Neutrophil (primary cell): ENCODE measurements at regions not wholly inside any gene's neighbourhood (a gene's known extent, or its start where the extent isn't known, plus 50 kb on each side); places are given as distances from the start of the nearest gene placed in this dataset.
A peak's percentile ranks its signal among the peaks of the same experiment; 100 is the strongest.

Experiments used
- H3K27ac ChIP-seq: fragments of 200-600 bp; sonication (generic); 2 replicates; pipeline ENCODE4 v1.5.1; 2016; ENCODE audit warnings: mild to moderate bottlenecking, moderate library complexity
- H3K27me3 ChIP-seq: fragments of 200-600 bp; sonication (generic); 2 replicates; pipeline ENCODE4 v1.6.0; 2016; ENCODE audit warnings: mild to moderate bottlenecking
- H3K36me3 ChIP-seq: fragments of 200-600 bp; sonication (generic); 2 replicates; pipeline ENCODE4 v1.5.1; 2017
- H3K4me1 ChIP-seq, 2 experiments: fragments of 200-600 bp in 1 of 2; sonication (generic) in 1 of 2; 1 replicate in 1 of 2; 2 replicates in 1 of 2; pipeline versions ENCODE4 v1.5.1 to v1.6.1; 2013 to 2016; ENCODE audit warnings: low read depth in 1 of 2, low read length in 1 of 2, mild to moderate bottlenecking in 1 of 2, moderate library complexity in 1 of 2; ENCODE audit not compliant: control insufficient read depth in 1 of 2, insufficient read depth in 1 of 2
- H3K4me3 ChIP-seq, 2 experiments: fragments of 200-600 bp in 1 of 2; sonication (generic) in 1 of 2; 1 replicate in 1 of 2; 2 replicates in 1 of 2; pipeline ENCODE4 v1.5.1; 2013 to 2016; ENCODE audit warnings: low read depth in 1 of 2, low read length in 1 of 2, mild to moderate bottlenecking in 1 of 2, moderate library complexity in 1 of 2
- H3K9me3 ChIP-seq: fragments of 200-600 bp; sonication (generic); 2 replicates; pipeline ENCODE4 v1.5.1; 2016
- TF ChIP-seq, protein P1 (sequence below): fragments of 200-600 bp; sonication (generic); IDR thresholded peaks from 2 replicates; pipeline ENCODE4 v1.5.1; 2016; ENCODE audit warnings: antibody characterized with exemption

DNA sequence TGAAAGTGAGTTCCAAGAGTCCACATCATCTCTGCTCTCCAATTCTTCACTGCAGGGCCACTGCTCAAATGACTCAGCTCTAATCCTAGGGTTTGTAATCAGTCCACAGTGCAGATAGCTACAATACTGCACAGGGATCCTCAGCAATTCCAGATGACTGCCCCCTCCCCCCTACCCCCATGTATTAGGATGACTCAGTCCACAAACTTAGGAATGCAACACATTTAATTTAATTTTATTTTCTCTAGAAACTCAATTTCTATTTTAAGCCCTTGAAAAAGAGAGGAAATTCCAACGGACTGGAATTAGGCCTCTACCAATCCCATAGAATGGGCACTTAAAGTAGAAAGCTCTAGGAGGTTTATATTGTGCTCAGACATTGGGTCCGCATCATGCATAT is 173.8 kb upstream of the SOX21 start:
- no peaks in the 10 kb centered on the region for H3K27me3 ChIP-seq
- no peak overlapping the region for H3K4me3 ChIP-seq
- TF ChIP-seq, protein P1, sequence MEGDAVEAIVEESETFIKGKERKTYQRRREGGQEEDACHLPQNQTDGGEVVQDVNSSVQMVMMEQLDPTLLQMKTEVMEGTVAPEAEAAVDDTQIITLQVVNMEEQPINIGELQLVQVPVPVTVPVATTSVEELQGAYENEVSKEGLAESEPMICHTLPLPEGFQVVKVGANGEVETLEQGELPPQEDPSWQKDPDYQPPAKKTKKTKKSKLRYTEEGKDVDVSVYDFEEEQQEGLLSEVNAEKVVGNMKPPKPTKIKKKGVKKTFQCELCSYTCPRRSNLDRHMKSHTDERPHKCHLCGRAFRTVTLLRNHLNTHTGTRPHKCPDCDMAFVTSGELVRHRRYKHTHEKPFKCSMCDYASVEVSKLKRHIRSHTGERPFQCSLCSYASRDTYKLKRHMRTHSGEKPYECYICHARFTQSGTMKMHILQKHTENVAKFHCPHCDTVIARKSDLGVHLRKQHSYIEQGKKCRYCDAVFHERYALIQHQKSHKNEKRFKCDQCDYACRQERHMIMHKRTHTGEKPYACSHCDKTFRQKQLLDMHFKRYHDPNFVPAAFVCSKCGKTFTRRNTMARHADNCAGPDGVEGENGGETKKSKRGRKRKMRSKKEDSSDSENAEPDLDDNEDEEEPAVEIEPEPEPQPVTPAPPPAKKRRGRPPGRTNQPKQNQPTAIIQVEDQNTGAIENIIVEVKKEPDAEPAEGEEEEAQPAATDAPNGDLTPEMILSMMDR, result no peak
- no peaks in the 10 kb centered on the region for H3K4me1 ChIP-seq
- no peaks in the 10 kb centered on the region for H3K9me3 ChIP-seq
- no peaks in the 10 kb centered on the region for H3K36me3 ChIP-seq
- no peak overlapping the region for H3K27ac ChIP-seq

DNA sequence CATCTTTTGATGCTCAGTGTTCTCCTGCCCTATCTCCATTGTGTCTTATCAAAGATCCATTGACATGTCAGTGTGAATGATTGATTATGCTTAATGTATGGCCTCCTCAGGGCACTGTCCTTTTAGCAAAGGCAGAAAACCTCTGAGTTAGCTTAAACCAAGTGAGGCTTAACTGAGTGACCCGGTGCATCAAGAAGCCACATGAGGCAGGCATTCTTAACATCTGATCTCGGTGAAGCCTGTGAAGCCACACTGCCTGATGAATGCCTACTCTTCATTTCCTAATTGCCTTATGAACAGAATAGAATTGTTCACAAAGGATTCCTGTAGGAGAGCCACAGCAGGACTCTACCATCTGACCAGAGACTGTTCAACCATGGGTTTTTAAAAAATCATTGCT is 168.1 kb upstream of the SOX21 start:
- Histone ChIP-seq H3K9me3 (no peaks in the 10 kb centered on the region), H3K36me3 (no peaks in the 10 kb centered on the region), H3K27ac (no peak overlapping the region), H3K4me1 (no peaks in the 10 kb centered on the region), H3K4me3 (no peak overlapping the region), H3K27me3 (no peaks in the 10 kb centered on the region)
- TF ChIP-seq, protein P1, result no peak

DNA sequence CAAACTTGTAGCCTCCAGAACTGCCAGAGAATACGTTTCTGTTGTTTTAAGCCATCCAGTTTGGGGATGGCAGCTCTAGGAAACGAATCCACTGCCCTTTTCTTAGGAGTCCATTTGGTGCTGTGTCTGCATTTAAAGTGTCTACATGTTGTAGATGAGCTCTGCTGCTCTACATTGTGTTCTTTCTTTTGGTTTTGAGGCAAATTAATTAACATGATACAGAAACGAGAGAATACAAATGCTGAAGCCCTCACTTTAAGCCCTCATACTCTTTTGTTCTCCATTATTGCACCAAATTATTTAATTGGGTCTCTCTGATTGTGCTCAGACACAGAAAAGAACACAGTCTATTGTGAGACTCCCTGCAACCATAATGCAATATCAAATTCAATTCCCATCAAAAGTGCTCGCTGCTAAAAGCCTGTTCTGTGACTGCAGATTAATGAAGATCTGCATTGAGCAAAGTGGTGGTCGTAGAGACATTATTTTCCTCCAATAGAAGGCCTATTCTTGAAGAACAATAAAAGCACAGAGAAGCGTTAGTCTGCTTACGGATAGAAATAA is 166.3 kb upstream of the SOX21 start:
- Histone ChIP-seq H3K9me3 (no peaks in the 10 kb centered on the region), H3K4me1 (no peaks in the 10 kb centered on the region), H3K27me3 (no peaks in the 10 kb centered on the region), H3K27ac (no peak overlapping the region), H3K4me3 (no peak overlapping the region), H3K36me3 (no peaks in the 10 kb centered on the region)
- TF ChIP-seq, protein P1, result no peak

DNA sequence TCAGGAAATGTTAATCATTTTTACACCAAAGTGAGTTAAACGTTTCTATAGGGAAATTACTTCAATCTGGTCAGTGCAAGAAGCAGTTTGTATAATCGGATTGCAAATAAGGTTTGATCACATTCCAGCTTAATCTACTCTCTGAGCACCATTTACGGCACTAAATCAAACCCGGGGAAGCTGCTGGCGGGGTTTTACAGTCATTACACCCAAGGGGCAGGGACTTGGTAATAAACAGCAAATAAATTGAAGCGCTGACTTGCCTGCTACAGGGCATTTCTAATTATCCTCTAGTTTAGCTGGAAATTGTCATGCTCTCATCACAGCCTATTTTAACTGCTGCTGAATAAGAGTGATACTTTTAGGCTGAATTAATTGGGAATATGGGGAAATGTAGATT is 152.1 kb upstream of the SOX21 start:
- Histone ChIP-seq H3K27me3 (no peaks in the 10 kb centered on the region), H3K9me3 (no peaks in the 10 kb centered on the region), H3K36me3 (no peaks in the 10 kb centered on the region), H3K4me1 (peaks cover 20 to 22% of the 10 kb centered on the region in 2 experiments), H3K4me3 (no peak overlapping the region), H3K27ac (no peak overlapping the region)
- TF ChIP-seq, protein P1, result no peak

DNA sequence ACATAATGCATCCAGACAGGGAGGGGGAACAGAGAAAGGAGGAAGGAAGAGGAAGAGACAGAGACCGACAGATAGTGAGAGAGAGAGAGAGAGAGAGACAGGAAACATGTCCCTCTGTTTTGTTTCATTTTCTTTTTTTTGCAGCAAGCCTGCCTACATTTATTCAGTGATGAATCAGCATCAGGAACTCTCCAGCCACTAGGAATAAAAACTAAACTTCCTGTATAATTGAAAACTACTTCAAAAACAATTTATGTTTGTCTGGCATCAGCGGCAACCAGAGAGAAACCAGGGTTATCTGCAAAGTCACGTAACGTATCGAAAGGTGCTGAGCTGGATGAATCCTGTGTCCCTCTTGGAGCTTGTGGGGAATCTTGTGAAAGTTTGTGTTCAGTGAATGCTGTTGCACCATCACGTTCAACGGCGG is 148.6 kb upstream of the SOX21 start:
- Histone ChIP-seq H3K27ac (peak overlapping the region; percentile 41), H3K36me3 (no peaks in the 10 kb centered on the region), H3K27me3 (no peaks in the 10 kb centered on the region), H3K4me1 (peaks cover 28 to 31% of the 10 kb centered on the region in 2 experiments), H3K9me3 (no peaks in the 10 kb centered on the region), H3K4me3 (peak overlapping the region; percentile 50 to 52)
- TF ChIP-seq, protein P1, result no peak

DNA sequence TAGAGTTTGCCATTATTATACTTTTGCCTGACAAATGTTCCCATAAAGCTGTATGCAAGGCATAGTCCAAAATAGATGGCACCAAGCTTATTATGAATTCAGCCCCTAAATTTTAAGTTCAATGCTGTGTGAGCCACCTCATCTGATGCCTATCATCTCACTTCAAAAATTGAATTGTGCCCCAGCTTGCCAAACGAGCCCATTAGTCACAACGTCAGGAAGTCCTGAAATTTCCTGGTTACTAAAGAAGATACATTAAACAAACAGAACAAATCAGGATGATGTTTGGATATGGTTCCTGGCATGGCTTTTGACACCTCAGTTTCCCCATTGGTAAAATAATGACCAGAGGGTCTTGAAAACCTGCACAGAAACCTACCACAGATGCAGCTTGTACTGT is 147.5 kb upstream of the SOX21 start:
- TF ChIP-seq, protein P1, result no peak

More for the DNA sequence above, 147.5 kb upstream of the SOX21 start:
- peaks cover 28 to 31% of the 10 kb centered on the region in 2 experiments for H3K4me1 ChIP-seq
- no peak overlapping the region for H3K4me3 ChIP-seq
- no peaks in the 10 kb centered on the region for H3K9me3 ChIP-seq
- H3K36me3 ChIP-seq, result no peaks in the 10 kb centered on the region
- H3K27ac ChIP-seq, result no peak overlapping the region
- no peaks in the 10 kb centered on the region for H3K27me3 ChIP-seq
